ENCODE measurements at regions not wholly inside any gene's neighbourhood (a gene's known extent, or its start where the extent isn't known, plus 50 kb on each side); places are given as distances from the start of the nearest gene placed in this dataset.

DNA sequence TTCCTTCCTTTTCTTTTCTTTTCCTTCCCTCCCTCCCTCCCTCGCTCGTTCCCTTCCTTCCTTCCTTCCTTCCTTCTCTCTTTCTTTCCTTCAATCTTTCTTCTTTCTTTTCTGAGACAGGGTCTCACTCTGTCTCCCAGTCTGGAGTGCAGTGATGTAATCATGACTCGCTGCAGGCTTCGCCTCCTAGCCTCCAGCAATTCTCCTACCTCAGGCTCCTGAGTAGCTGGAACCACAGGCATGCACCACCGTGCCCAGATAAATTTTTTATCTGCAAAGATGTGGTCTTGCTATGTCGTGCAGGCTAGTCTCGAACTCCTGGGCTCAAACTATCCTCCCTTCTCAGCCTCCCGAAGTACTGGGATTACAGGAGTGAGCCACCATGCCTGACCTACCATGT is 81.4 kb downstream of the SPATA31C2 start:
- TF ChIP-seq CTCF (IDR thresholded peaks at IDR 0.05 in 8 of 11, conservative IDR thresholded peaks at IDR 0.05 in 3 of 11) = no peak
- TF ChIP-seq POLR2A (IDR thresholded peaks at IDR 0.05) = no peak
- TF ChIP-seq POLR2AphosphoS5 (IDR thresholded peaks at IDR 0.05) = no peak
